DND-41 (cell line): ENCODE measurements at regions not wholly inside any gene's neighbourhood (a gene's known extent, or its start where the extent isn't known, plus 50 kb on each side); places are given as distances from the start of the nearest gene placed in this dataset.

Experiments used
- ATAC-seq: fragments of 200-7000 bp; cut with Tn5 transposase; 3 replicates; pipeline ENCODE4 v1.9.1; 2021; ENCODE audit warnings: low read depth; ENCODE audit not compliant: insufficient read depth
- DNase-seq: peaks from one replicate; pipeline ENCODE4 v3.0.0-alpha.2; 2020
- H2AFZ ChIP-seq: 2 replicates; pipeline ENCODE4 v1.6.0; 2012; ENCODE audit warnings: low read depth, low read length
- H3K27ac ChIP-seq: 2 replicates; pipeline ENCODE4 v1.5.1; 2012; ENCODE audit warnings: low read length, inconsistent platforms
- H3K27me3 ChIP-seq: fragments of 200-600 bp; sonication (generic); 2 replicates; pipeline ENCODE4 v1.6.0; 2012; ENCODE audit warnings: low read length, mild to moderate bottlenecking, inconsistent platforms; ENCODE audit not compliant: insufficient read depth, poor library complexity
- H3K36me3 ChIP-seq: 2 replicates; pipeline ENCODE4 v1.5.1; 2012; ENCODE audit warnings: low read length, inconsistent platforms; ENCODE audit not compliant: insufficient read depth
- H3K4me1 ChIP-seq: 2 replicates; pipeline ENCODE4 v1.5.1; 2012; ENCODE audit warnings: mild to moderate bottlenecking, low read length; ENCODE audit not compliant: insufficient read depth
- H3K4me2 ChIP-seq: 2 replicates; pipeline ENCODE4 v1.6.0; 2012; ENCODE audit warnings: mild to moderate bottlenecking, moderate library complexity, low read length, inconsistent platforms; ENCODE audit not compliant: insufficient read depth
- H3K4me3 ChIP-seq, 2 experiments: fragments of 200-600 bp in 1 of 2; shearing (Covaris generic) in 1 of 2; 2 replicates each; pipeline ENCODE4 v1.5.1; 2012 to 2016; ENCODE audit warnings: inconsistent platforms in 2 of 2, low read length in 2 of 2, mild to moderate bottlenecking in 2 of 2, low read depth in 1 of 2, moderate library complexity in 1 of 2
- H3K79me2 ChIP-seq: 2 replicates; pipeline ENCODE4 v1.6.0; 2012; ENCODE audit warnings: low read length, inconsistent platforms; ENCODE audit not compliant: insufficient read depth
- H3K9ac ChIP-seq: 2 replicates; pipeline ENCODE4 v1.6.0; 2012; ENCODE audit warnings: low read depth, mild to moderate bottlenecking, inconsistent platforms, low read length, moderate library complexity
- H3K9me3 ChIP-seq: 2 replicates; pipeline ENCODE4 v1.5.1; 2012; ENCODE audit warnings: low read length, moderate library complexity, mild to moderate bottlenecking, inconsistent platforms; ENCODE audit not compliant: insufficient read depth, severe bottlenecking
- H4K20me1 ChIP-seq: 2 replicates; pipeline ENCODE4 v1.6.0; 2012; ENCODE audit warnings: low read length; ENCODE audit not compliant: insufficient read depth
- CTCF ChIP-seq: IDR thresholded peaks from 2 replicates; pipeline ENCODE4 v1.5.1; 2012; ENCODE audit warnings: borderline replicate concordance, low read length, moderate library complexity, mild to moderate bottlenecking; ENCODE audit not compliant: poor library complexity, severe bottlenecking; ENCODE audit errors: extremely low read depth
- EZH2 ChIP-seq: IDR thresholded peaks from 3 replicates; pipeline ENCODE4 v1.6.1; 2012; ENCODE audit warnings: borderline replicate concordance, low read depth, mild to moderate bottlenecking, moderate library complexity, low read length, inconsistent platforms; ENCODE audit not compliant: severe bottlenecking

GRCh38 chr2:9126540-9126939 lies 80.1 kb upstream of the ASAP2 start:
- Histone ChIP-seq H3K27me3 (no peaks in the 10 kb centered on the region), H3K4me2 (no peak overlapping the region), H3K4me3 (no peak overlapping the region), H3K36me3 (no peaks in the 10 kb centered on the region), H3K9ac (no peak overlapping the region), H3K79me2 (no peaks in the 10 kb centered on the region), H2AFZ (no peak overlapping the region), H4K20me1 (no peaks in the 10 kb centered on the region), H3K4me1 (no peaks in the 10 kb centered on the region), H3K27ac (no peak overlapping the region), H3K9me3 (no peaks in the 10 kb centered on the region)
- DNase-seq: no peak
- no peak for ATAC-seq
- no peak for TF ChIP-seq EZH2
- TF ChIP-seq CTCF: no peak

- no peak for ATAC-seq
- TF ChIP-seq EZH2 (no peak), CTCF (no peak)
- DNase-seq: no peak
- H3K4me1 ChIP-seq: no peaks in the 10 kb centered on the region
- no peak overlapping the region for H2AFZ ChIP-seq
- H3K27ac ChIP-seq: no peak overlapping the region
- no peaks in the 10 kb centered on the region for H4K20me1 ChIP-seq
- H3K4me3 ChIP-seq: no peak overlapping the region
- no peaks in the 10 kb centered on the region for H3K9me3 ChIP-seq
- H3K27me3 ChIP-seq: no peaks in the 10 kb centered on the region
- no peaks in the 10 kb centered on the region for H3K36me3 ChIP-seq
- H3K79me2 ChIP-seq: no peaks in the 10 kb centered on the region
- H3K9ac ChIP-seq: no peak overlapping the region
- H3K4me2 ChIP-seq: no peak overlapping the region
Observed at GRCh38 chr2:9124231-9124741, 82.3 kb upstream of the ASAP2 start.

- no peaks in the 10 kb centered on the region for H4K20me1 ChIP-seq
- no peaks in the 10 kb centered on the region for H3K36me3 ChIP-seq
- no peak overlapping the region for H3K4me2 ChIP-seq
- H3K4me3 ChIP-seq: no peak overlapping the region
- no peaks in the 10 kb centered on the region for H3K4me1 ChIP-seq
- no peaks in the 10 kb centered on the region for H3K79me2 ChIP-seq
- ATAC-seq (no peak), DNase-seq (no peak)
- no peak overlapping the region for H3K27ac ChIP-seq
- H3K27me3 ChIP-seq: no peaks in the 10 kb centered on the region
- H3K9me3 ChIP-seq: no peaks in the 10 kb centered on the region
- no peak overlapping the region for H3K9ac ChIP-seq
- no peak overlapping the region for H2AFZ ChIP-seq
- TF ChIP-seq CTCF (no peak), EZH2 (no peak)
Observed at GRCh38 chr2:9123069-9123468, 83.5 kb upstream of the ASAP2 start.

GRCh38 chr2:9122367-9122766 lies 84.2 kb upstream of the ASAP2 start:
- H3K27me3 ChIP-seq: no peaks in the 10 kb centered on the region
- no peak overlapping the region for H3K27ac ChIP-seq
- H3K9ac ChIP-seq: no peak overlapping the region
- no peaks in the 10 kb centered on the region for H3K4me1 ChIP-seq
- ATAC-seq: no peak
- H4K20me1 ChIP-seq: no peaks in the 10 kb centered on the region
- no peak overlapping the region for H3K4me3 ChIP-seq
- no peaks in the 10 kb centered on the region for H3K79me2 ChIP-seq
- TF ChIP-seq CTCF (no peak), EZH2 (no peak)
- DNase-seq: no peak
- no peak overlapping the region for H2AFZ ChIP-seq
- no peaks in the 10 kb centered on the region for H3K9me3 ChIP-seq
- no peaks in the 10 kb centered on the region for H3K36me3 ChIP-seq
- no peak overlapping the region for H3K4me2 ChIP-seq
